Stomach (tissue), 8 donors: ENCODE measurements at regions not wholly inside any gene's neighbourhood (a gene's known extent, or its start where the extent isn't known, plus 50 kb on each side); places are given as distances from the start of the nearest gene placed in this dataset.

Experiments used
- DNase-seq, 2 donors: peaks; one replicate each; pipeline versions ENCODE4 v3.0.0 to v3.0.0-alpha.2; 2013 to 2019
- H3K27ac ChIP-seq, 5 donors: fragments of 200-600 bp in 4 of 5; sonication (generic) in 4 of 5; one replicate each; pipeline ENCODE4 v1.5.1; 2013 to 2019; ENCODE audit warnings: mild to moderate bottlenecking in 1 of 5, moderate library complexity in 1 of 5
- H3K27me3 ChIP-seq, 3 donors: fragments of 200-600 bp; sonication (generic); one replicate each; pipeline ENCODE4 v1.5.1; 2017 to 2019; ENCODE audit warnings: mixed run types in 1 of 3
- H3K36me3 ChIP-seq, 4 donors: fragments of 200-600 bp; sonication (generic); 1 replicate in 3 of 4; 2 replicates in 1 of 4; pipeline ENCODE4 v1.5.1; 2016 to 2019
- H3K4me1 ChIP-seq, 4 donors: fragments of 200-600 bp; sonication (generic); one replicate each; pipeline ENCODE4 v1.5.1; 2016 to 2019
- H3K4me3 ChIP-seq, 4 donors: fragments of 200-600 bp; sonication (generic) in 3 of 4; one replicate each; pipeline ENCODE4 v1.5.1; 2016 to 2019; ENCODE audit warnings: mild to moderate bottlenecking in 1 of 4
- H3K9me3 ChIP-seq, 4 donors: fragments of 200-600 bp; sonication (generic); one replicate each; pipeline ENCODE4 v1.5.1; 2016 to 2019
- EP300 ChIP-seq: sonication (generic); formaldehyde crosslinking; IDR thresholded peaks from one replicate; pipeline ENCODE4 v1.6.1; 2017; ENCODE audit warnings: antibody characterized with exemption
- POLR2A ChIP-seq, 4 donors: fragments of 450-650 bp; IDR thresholded peaks; one replicate each; pipeline ENCODE4 v1.6.1; 2016; ENCODE audit warnings: antibody characterized with exemption in 4 of 4, control low read depth in 2 of 4, mild to moderate bottlenecking in 1 of 4, moderate library complexity in 1 of 4
- POLR2AphosphoS5 ChIP-seq, 3 donors: sonication (generic); formaldehyde crosslinking; IDR thresholded peaks; one replicate each; pipeline ENCODE4 v1.6.1; 2016; ENCODE audit warnings: antibody characterized with exemption in 3 of 3
- WGBS, 5 donors: extraction: QIAGEN DNeasy Blood & Tissue Kit in 3 of 5; methylation state at CpG; one replicate each; pipeline versions ENCODE4 v1.1.5 to v1.1.7; 2013 to 2018; 5-methylcytosine and 5-hydroxymethylcytosine counted together
- intact Hi-C: fragments of 100-400 bp; cut with DNase I; formaldehyde crosslinking; loops from one replicate; pipeline ENCODE4 v1.15.1; 2023; ENCODE audit warnings: low total_unique reads
- TF ChIP-seq, protein P1 (sequence below), 7 experiments: fragments of 450-650 bp in 4 of 7; fragments of 200-600 bp in 3 of 7; sonication (generic) in 3 of 7; IDR thresholded peaks; one replicate each; pipeline ENCODE4 v1.5.1; 2016 to 2019; ENCODE audit warnings: antibody characterized with exemption in 7 of 7, control low read depth in 2 of 7, mild to moderate bottlenecking in 1 of 7
- donor health status: healthy with polysubstance abuse.
- donor health status: Bipolar disorder and iron deficiency.
- donor health status: healthy.

DNA sequence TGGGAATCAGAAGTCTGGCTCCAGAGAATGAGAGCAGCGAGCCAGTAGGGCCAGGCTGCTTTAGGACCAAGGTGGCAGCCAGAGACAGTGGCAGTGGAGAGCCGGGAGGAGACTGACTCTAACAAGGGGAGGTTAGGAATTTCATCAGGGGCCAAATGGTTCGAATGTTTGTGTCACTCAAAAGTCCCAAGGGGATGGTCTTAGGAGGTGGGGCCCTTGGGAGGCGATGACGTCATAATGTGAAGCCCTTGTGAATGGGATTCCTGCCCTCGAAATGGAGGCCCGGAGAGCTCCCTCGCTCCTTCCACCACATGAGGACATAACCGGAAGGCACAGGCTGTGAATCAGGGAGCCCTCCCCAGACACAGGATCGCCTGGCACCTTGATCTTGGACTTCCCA is 299.7 kb downstream of the QKI start:
- no peak for DNase-seq
- Histone ChIP-seq H3K27me3 (no peaks in the 10 kb centered on the region), H3K27ac (no peak overlapping the region), H3K9me3 (no peaks in the 10 kb centered on the region), H3K4me1 (peaks cover 0 to 39% (median 26%) of the 10 kb centered on the region in 4 donors), H3K4me3 (no peak overlapping the region), H3K36me3 (no peaks in the 10 kb centered on the region)
- 86 to 93% (median 89%) methylated on average over 10 of the region's 10 CpGs for WGBS, 5 donors
- TF ChIP-seq POLR2A (IDR thresholded peaks at IDR 0.05) = no peak
- TF ChIP-seq, protein P1, sequence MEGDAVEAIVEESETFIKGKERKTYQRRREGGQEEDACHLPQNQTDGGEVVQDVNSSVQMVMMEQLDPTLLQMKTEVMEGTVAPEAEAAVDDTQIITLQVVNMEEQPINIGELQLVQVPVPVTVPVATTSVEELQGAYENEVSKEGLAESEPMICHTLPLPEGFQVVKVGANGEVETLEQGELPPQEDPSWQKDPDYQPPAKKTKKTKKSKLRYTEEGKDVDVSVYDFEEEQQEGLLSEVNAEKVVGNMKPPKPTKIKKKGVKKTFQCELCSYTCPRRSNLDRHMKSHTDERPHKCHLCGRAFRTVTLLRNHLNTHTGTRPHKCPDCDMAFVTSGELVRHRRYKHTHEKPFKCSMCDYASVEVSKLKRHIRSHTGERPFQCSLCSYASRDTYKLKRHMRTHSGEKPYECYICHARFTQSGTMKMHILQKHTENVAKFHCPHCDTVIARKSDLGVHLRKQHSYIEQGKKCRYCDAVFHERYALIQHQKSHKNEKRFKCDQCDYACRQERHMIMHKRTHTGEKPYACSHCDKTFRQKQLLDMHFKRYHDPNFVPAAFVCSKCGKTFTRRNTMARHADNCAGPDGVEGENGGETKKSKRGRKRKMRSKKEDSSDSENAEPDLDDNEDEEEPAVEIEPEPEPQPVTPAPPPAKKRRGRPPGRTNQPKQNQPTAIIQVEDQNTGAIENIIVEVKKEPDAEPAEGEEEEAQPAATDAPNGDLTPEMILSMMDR (IDR thresholded peaks at IDR 0.05) = no peak
- TF ChIP-seq EP300 = no peak
- TF ChIP-seq POLR2AphosphoS5 (IDR thresholded peaks at IDR 0.05) = no peak
- intact Hi-C loops = no loop called here

DNA sequence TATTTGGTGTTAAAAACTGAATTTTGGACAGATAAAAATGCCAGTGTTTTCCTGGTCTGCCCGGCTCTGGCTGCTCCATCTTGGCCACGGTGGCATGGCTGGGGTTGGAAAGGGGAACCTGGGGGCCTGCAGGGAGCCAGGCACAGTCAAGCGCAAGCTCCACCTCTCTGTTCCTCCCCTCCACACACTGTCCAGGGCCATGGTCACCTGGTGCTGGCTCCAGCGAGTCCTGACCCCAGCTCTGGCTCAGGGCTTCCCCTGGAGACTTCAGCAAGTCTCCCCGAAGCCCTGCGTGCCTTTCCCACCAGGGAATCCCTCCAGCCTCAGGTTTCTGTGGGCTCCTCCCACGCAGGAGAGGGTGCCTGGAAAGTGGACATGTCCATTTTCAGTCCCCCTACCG is 298.5 kb downstream of the QKI start:
- Histone ChIP-seq H3K27ac (peak overlapping the region in 4 of 5 donors; percentile 22 to 69 (median 60)), H3K9me3 (no peaks in the 10 kb centered on the region), H3K27me3 (no peaks in the 10 kb centered on the region), H3K4me1 (peaks cover 0 to 39% (median 26%) of the 10 kb centered on the region in 4 donors), H3K4me3 (no peak overlapping the region), H3K36me3 (no peaks in the 10 kb centered on the region)
- 80 to 84% (median 82%) methylated on average over 8 of the region's 8 CpGs for WGBS, 5 donors
- intact Hi-C loops = no loop called here
- TF ChIP-seq, protein P1 (IDR thresholded peaks at IDR 0.05) = no peak
- TF ChIP-seq EP300 (no peak), POLR2A (IDR thresholded peaks at IDR 0.05) (no peak), POLR2AphosphoS5 (IDR thresholded peaks at IDR 0.05) (no peak)
- no peak for DNase-seq

DNA sequence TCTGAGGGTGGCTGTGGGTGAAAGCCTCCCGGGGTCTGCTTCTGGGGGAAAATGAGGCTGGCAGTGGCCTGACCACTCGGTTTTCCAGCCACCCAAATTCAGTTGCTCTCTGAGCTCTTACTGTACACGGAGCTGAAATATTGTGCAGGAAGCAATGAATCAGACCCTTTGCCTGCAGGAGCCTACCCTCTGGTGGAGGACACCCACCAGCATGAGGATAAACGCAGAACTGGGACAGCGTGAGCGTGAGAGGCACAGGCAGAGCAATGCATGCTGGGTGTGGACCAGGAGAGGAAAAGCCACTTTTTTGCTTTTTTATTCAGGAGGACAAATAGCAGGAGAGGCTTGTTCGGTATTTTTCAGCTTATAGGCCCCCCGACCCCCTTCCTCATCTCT is 298.0 kb downstream of the QKI start:
- Histone ChIP-seq H3K36me3 (no peaks in the 10 kb centered on the region), H3K9me3 (no peaks in the 10 kb centered on the region), H3K4me1 (peaks cover 0 to 43% (median 27%) of the 10 kb centered on the region in 4 donors), H3K4me3 (no peak overlapping the region), H3K27me3 (no peaks in the 10 kb centered on the region), H3K27ac (peak overlapping the region in 4 of 5 donors; percentile 22 to 69 (median 60))
- no peak for DNase-seq
- TF ChIP-seq EP300 (no peak), POLR2A (IDR thresholded peaks at IDR 0.05) (no peak), POLR2AphosphoS5 (IDR thresholded peaks at IDR 0.05) (no peak)
- TF ChIP-seq, protein P1 (IDR thresholded peaks at IDR 0.05) = no peak
- 75 to 80% (median 78%) methylated on average over 8 of the region's 8 CpGs for WGBS, 5 donors
- intact Hi-C loops = no loop called here

DNA sequence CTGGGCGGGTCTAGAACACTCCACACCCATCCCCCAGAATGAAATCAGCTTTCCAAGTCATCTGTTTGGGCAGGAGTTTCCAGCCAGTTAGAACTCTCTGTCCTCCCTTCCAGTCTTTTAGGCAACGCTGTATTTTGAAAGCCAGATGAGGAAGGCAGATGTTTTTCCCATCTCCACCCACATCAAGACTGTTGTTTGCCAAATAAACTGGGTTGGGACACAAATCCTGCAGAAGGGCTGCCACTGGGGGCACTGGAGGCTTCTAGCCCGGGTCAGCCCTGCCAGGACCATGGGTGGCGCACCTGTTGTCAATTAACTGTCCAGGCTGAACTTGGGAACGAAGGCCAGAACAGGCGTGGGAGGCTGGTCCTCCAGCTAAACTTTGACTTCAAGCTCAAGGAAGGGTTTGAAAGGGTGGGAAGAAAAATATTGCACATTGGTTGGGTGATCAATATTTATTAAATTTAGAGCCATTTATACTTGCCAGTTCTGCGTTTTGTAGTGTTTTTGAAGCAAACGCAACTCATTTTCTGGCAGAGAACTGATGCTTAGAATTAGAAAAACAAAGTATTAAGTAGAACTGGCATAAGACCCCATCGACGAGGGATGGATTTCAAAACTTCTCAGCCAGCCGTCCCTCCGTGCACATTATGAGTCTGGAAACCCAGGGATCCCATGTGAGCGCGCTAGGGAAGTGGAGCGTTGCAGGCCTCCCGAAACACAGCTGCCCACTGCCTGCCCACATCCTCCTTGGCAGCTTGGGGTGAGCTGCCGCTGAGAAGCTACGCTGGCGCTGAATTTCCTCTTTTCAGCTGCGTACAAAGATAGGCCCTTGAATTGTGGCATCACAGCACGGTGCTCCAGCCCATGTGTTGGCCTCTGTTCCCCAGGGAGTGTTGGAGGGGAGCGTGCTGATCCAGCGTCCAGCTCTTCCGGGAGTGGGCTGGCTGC is 297.4 kb downstream of the QKI start:
- peak in 1 of 2 donors; percentile 52 for DNase-seq
- intact Hi-C loops = no loop called here
- WGBS, 5 donors = 67 to 78% (median 72%) methylated on average over 24 of the region's 24 CpGs
- Histone ChIP-seq H3K4me1 (peaks cover 0 to 50% (median 30%) of the 10 kb centered on the region in 4 donors), H3K4me3 (no peak overlapping the region), H3K9me3 (no peaks in the 10 kb centered on the region), H3K27me3 (no peaks in the 10 kb centered on the region), H3K36me3 (no peaks in the 10 kb centered on the region), H3K27ac (peak overlapping the region in 4 of 5 donors; percentile 22 to 69 (median 60))
- TF ChIP-seq, protein P1 (IDR thresholded peaks at IDR 0.05) = no peak
- TF ChIP-seq EP300 = no peak
- TF ChIP-seq POLR2AphosphoS5 (IDR thresholded peaks at IDR 0.05) = peak; percentile 25 to 46 (median 38)
- TF ChIP-seq POLR2A (IDR thresholded peaks at IDR 0.05) = no peak
